Left lobe of liver (tissue), 2 donors: ENCODE measurements at regions not wholly inside any gene's neighbourhood (a gene's known extent, or its start where the extent isn't known, plus 50 kb on each side); places are given as distances from the start of the nearest gene placed in this dataset.

Source experiments
- ATAC-seq: fragments of 200-7000 bp; cut with Tn5 transposase; one replicate; pipeline ENCODE4 v1.9.1; 2020; ENCODE audit warnings: mild to moderate bottlenecking, moderate library complexity
- DNase-seq: peaks from one replicate; pipeline ENCODE4 v3.0.0-alpha.2; 2020; ENCODE audit warnings: low spot score
- donor health status: DM: no; HTN: no; CAD: no; lungs with moderate emphysema.
- donor health status: DM: no; HTN: yes; CAD: no.

- peak; percentile 12 for DNase-seq
- ATAC-seq, result no peak
Measured at GRCh38 chr14:104444159-104445030, 135.2 kb upstream of the C14orf180 start.

DNA sequence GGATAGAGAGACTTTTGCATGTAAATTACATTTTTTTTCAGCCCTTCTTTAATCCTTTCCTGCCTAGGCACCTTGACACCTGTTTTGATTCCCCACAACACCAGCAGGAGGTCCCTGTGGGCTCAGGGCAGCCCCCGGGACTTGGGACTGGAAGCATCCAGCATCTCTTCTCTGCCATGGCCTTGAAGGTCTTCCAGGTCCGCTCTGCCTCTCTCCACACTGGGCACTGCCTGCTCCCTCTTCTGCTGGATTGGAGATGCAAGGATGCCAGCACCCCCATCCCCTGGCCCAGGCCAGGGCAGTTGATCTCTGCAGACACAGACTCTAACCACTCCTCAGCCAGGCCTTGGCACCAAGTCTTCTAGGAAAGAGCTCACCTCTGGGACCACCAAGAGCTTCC lies 134.5 kb upstream of the C14orf180 start:
- peak; percentile 15 for DNase-seq
- no peak for ATAC-seq

DNA sequence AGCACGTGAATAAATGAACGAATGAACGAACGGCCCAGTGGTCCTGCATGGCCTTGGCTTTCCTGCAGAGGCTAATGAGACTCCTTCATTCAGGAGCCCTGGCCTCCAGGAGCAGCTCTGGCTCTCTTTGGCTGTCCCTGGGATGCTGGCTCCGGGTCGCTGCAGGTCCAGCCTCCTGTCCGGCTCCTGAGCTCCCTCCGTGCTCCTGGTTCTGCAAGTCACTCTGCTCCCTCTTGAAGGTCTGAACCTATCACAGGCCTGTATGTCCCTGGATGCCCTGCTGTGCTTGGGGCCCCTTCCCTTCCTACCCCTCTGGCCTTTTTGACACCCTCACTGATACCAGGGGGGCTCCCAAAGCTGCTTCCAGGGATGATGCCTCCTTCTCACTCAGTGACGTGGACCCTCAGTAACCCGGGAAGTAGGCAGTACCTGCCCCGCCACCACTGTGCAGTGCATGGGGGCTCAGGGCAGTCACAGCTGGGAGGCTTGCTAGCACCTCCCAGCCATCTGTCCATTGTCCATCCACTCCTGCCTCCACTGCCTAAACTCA lies 133.7 kb upstream of the C14orf180 start:
- ATAC-seq, result no peak
- peak; percentile 31 for DNase-seq

- DNase-seq (peak; percentile 28), ATAC-seq (no peak)
Measured at GRCh38 chr14:104446611-104447010, 133.0 kb upstream of the C14orf180 start.

DNA sequence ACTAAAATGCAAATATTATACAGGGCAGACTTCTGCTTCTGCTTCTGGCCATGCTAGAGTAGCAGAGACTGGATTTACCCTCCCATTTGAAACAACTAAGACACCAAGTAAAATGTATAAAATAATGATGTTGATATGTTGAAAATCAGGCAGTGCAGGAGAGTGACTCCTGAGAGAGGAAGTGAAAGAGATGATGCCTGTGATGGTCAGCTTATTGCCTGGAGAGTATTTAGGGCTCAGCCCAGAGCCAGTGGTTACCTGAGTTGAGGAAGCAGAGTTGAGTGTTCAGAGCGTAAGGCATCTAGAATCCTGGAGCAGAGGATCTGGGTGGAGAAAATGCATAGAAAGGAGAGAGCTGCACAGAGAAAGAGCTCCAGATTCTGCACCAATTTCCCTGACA lies 131.8 kb upstream of the C14orf180 start:
- DNase-seq, result no peak
- ATAC-seq, result no peak

DNA sequence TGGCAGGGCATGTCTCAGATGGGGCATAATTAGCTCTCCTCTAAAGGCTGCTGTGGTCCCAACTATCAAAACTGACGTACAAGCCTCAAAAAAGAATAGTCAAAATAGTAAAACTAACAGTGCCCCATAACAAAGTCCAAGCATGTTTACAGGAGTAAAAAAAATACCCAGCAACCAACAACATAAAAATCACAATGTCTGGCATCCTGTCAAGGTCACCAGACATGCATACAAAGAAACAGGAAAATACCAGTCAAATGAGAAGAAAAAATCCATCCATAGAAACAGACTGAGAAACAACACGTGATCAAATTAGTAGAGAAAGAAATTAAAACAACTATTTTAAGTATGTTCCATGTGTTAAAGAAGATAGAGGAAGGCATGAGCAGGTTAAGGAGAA lies 131.2 kb upstream of the C14orf180 start:
- ATAC-seq (no peak), DNase-seq (peak; percentile 10)

DNA sequence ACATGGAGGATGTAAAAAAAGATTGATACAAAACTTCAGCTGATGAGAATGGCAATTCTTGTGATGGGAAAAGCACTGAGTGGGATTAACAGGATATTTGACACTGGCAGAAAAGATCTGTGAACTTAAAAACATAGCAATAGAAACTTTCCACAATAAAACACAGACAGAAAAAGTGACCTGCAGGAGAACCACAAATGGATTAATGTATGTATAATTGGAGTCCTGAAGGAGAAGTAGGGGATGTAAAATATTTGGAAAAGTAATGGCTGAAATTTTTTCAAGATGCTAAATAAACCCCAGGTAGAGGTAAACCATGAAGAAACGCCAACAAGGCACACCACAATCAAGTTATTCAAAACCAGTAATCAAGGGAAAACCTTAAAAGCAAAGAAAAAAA lies 130.8 kb upstream of the C14orf180 start:
- no peak for DNase-seq
- ATAC-seq, result no peak

- DNase-seq (peak; percentile 39), ATAC-seq (no peak)
Measured at GRCh38 chr14:104450811-104451401, 128.7 kb upstream of the C14orf180 start.

DNA sequence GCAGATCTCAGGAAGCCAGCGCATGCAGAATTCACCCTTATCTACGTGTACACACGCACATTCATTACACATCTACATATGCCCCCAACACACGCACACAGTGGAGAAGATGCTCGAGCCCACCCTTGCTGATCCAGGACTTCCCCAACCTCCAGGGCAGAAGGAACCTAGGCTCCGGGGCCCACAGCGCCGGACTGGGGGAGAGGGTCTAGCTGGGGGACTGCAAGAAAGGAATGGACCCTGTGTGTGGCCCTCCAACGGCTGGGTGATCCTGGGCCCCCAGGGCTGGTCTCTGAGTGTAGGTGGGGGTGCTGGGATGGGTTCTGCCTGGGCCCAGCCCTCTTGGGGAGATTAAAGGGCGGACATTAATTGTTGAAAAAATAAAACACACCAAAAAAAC lies 128.1 kb upstream of the C14orf180 start:
- peak; percentile 12 for DNase-seq
- no peak for ATAC-seq

- DNase-seq, result no peak
- no peak for ATAC-seq
Measured at GRCh38 chr14:104458845-104459244, 120.7 kb upstream of the C14orf180 start.

- ATAC-seq, result no peak
Measured at GRCh38 chr14:104460791-104461651, 118.5 kb upstream of the C14orf180 start.

DNA sequence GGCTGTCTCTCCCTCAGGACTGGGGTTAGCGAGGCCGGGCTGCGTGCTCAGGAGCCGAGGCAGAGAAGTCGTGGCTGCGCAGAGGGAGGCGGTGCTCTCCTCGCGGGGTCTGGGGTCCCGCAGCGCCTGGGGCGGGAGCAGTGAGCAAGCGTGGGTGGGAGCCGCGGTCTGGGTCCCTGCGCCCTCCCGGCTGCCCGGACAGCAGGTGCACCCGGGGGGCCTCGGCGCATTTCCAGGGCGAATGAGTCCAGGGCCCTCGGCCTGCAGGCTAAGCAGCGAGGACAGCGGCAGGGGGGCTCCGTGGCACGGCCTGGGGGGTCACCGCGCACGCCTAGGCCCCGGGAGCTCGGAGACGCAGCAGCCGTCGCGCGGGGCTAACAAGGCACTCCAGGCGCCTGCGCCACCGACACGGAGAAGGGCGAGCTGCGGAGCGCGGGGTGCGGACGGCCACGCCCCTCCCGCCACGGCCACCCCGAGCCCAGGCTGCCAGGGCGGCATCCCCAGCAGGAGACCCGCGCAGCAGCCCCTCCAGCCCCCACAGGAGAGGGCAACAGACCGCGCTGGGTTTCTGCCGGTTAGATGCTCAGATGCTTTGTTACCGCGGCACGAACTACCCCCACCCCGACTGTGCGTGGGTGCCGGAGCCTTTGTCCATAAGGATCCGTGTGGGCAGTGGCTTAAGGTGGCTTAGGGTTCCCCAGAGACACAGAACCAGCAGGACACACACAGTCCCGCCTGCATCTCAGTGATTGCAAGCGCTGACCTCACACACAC lies 117.7 kb upstream of the C14orf180 start:
- no peak for DNase-seq

More at GRCh38 chr14:104460791-104461651, 118.5 kb upstream of the C14orf180 start:
- no peak for DNase-seq

GRCh38 chr14:104462651-104463630 lies 116.6 kb upstream of the C14orf180 start:
- DNase-seq, result no peak
- no peak for ATAC-seq

More for the DNA sequence above, 117.7 kb upstream of the C14orf180 start:
- ATAC-seq, result no peak

- no peak for DNase-seq
- ATAC-seq, result no peak
Measured at GRCh38 chr14:104464907-104465306, 114.7 kb upstream of the C14orf180 start.

DNA sequence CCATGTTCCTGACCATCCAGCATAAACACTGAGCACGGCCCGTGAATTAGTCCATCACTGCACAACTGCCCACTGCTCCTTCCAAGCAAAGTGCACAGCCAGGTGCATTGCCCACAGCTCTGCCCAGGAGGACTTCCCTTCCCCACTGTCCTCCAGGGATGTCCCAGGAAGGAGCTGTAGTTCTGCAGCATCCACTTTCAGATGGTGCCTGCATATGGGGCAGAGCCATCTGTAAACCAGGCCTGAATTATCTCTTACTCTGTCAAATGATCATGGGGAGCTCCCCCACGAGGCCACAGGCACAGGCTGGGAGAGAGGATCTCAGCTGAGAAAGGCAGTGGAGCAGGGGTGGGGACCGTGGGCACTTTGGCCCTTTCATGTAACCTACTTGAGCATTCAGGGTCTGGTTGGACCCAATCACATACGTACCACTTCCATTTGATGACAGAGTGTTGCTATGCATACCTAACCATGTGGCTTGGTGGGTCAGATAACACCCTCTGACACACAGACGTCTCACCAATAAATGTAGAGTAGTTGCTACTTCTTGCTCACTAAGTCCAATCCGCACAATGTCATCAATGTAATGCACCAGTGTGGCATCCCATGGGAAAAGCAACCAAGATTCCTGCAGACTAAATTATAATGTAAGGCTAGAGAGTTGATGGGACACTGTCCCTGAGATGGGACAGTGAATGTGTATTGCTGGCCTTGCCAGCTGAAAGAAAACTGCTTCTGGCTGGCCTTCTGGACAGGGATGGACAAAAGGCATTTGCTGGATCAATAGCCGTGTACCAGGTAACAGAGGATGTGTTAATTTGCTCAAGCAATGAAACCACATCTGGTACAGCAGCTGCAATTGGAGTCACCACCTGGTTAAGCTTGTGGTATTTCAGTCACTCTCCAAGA lies 113.8 kb upstream of the C14orf180 start:
- DNase-seq, result no peak
- ATAC-seq, result no peak

DNA sequence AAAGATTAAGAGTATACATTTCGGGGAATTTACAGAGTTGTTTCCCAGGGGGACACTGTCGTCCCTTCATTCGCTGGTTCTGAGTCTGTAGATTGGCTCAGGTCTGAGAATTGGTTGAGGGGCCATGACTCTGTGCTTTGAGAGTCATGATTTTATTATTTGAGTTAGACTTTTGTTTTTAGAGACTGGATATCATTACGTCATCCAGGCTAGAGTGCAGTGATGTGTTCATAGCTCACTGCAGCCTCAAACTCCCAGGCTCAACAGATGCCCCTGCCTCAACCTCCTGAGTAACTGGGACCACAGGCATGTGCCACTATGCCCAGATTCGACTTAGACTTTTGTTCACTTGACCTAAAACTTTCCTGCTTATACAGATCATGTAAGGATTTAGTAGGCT lies 112.3 kb upstream of the C14orf180 start:
- ATAC-seq, result no peak
- no peak for DNase-seq

GRCh38 chr14:104467641-104468040 lies 111.9 kb upstream of the C14orf180 start:
- ATAC-seq (no peak), DNase-seq (no peak)

GRCh38 chr14:104469591-104469990 lies 110.0 kb upstream of the C14orf180 start:
- no peak for ATAC-seq
- no peak for DNase-seq
